SK-N-SH treated with all-trans-retinoic acid at 6 μM for 48 hours (cell line): ENCODE measurements at regions not wholly inside any gene's neighbourhood (a gene's known extent, or its start where the extent isn't known, plus 50 kb on each side); places are given as distances from the start of the nearest gene placed in this dataset.

ENCODE experiments used
- ATAC-seq: fragments of 200-7000 bp; cut with Tn5 transposase; 3 replicates; pipeline ENCODE4 v1.9.1; 2020; ENCODE audit warnings: mild to moderate bottlenecking, moderate library complexity
- ARNTL ChIP-seq: fragments of 450-650 bp; formaldehyde crosslinking; IDR thresholded peaks from 2 replicates; pipeline ENCODE4 v1.5.0; 2020; ENCODE audit warnings: low read depth, mild to moderate bottlenecking, moderate library complexity, borderline replicate concordance
- BACH2 ChIP-seq: fragments of 250-450 bp; sonication (Bioruptor Pico); IDR thresholded peaks from 2 replicates; pipeline ENCODE4 v1.9.0; 2021; ENCODE audit warnings: mild to moderate bottlenecking, borderline replicate concordance
- CREB5 ChIP-seq: fragments of 250-450 bp; sonication (Bioruptor Pico); IDR thresholded peaks from 2 replicates; pipeline ENCODE4 v1.5.1; 2020; ENCODE audit warnings: low read depth, mild to moderate bottlenecking, moderate library complexity
- CSDC2 ChIP-seq: fragments of 250-450 bp; sonication (Bioruptor Pico); IDR thresholded peaks from 2 replicates; pipeline ENCODE4 v1.5.0; 2020; ENCODE audit warnings: mild to moderate bottlenecking, moderate library complexity
- CSRNP3 ChIP-seq: fragments of 250-450 bp; sonication (Bioruptor Pico); IDR thresholded peaks from 2 replicates; pipeline ENCODE4 v1.5.1; 2021; ENCODE audit warnings: mild to moderate bottlenecking, moderate library complexity
- ESRRG ChIP-seq: fragments of 250-450 bp; sonication (Bioruptor Pico); IDR thresholded peaks from 2 replicates; pipeline ENCODE4 v1.6.1; 2021; ENCODE audit warnings: mild to moderate bottlenecking
- GLIS3 ChIP-seq: fragments of 250-450 bp; sonication (Bioruptor Pico); IDR thresholded peaks from 2 replicates; pipeline ENCODE4 v1.5.0; 2020; ENCODE audit warnings: mild to moderate bottlenecking, moderate library complexity
- ISL1 ChIP-seq: fragments of 250-450 bp; sonication (Bioruptor Pico); IDR thresholded peaks from 2 replicates; pipeline ENCODE4 v2.1.2; 2022; ENCODE audit warnings: mild to moderate bottlenecking, moderate library complexity
- OSR1 ChIP-seq: fragments of 250-450 bp; sonication (Bioruptor Pico); IDR thresholded peaks from 2 replicates; pipeline ENCODE4 v1.8.0; 2022; ENCODE audit warnings: moderate library complexity, mild to moderate bottlenecking, inconsistent platforms
- PATZ1 ChIP-seq: fragments of 250-450 bp; sonication (Bioruptor Pico); IDR thresholded peaks from 2 replicates; pipeline ENCODE4 v1.8.0; 2020; ENCODE audit warnings: mild to moderate bottlenecking, moderate library complexity, borderline replicate concordance
- PPARA ChIP-seq: fragments of 250-450 bp; sonication (Bioruptor Pico); IDR thresholded peaks from 2 replicates; pipeline ENCODE4 v1.5.0; 2020; ENCODE audit warnings: mild to moderate bottlenecking, borderline replicate concordance
- RARB ChIP-seq: fragments of 250-450 bp; sonication (Bioruptor Pico); IDR thresholded peaks from 2 replicates; pipeline ENCODE4 v1.8.0; 2021; ENCODE audit warnings: mild to moderate bottlenecking, moderate library complexity
- SNAI2 ChIP-seq: fragments of 250-450 bp; sonication (Bioruptor Pico); IDR thresholded peaks from 2 replicates; pipeline ENCODE4 v1.5.0; 2020; ENCODE audit warnings: mild to moderate bottlenecking, moderate library complexity
- TCF4 ChIP-seq: fragments of 250-450 bp; sonication (Bioruptor Pico); IDR thresholded peaks from 2 replicates; pipeline ENCODE4 v1.8.0; 2021; ENCODE audit warnings: mild to moderate bottlenecking, moderate library complexity, borderline replicate concordance
- TOX ChIP-seq: fragments of 250-450 bp; sonication (Bioruptor Pico); IDR thresholded peaks from 2 replicates; pipeline ENCODE4 v1.8.0; 2021; ENCODE audit warnings: mild to moderate bottlenecking, moderate library complexity, borderline replicate concordance
- TSHZ2 ChIP-seq: fragments of 250-450 bp; sonication (Bioruptor Pico); IDR thresholded peaks from 2 replicates; pipeline ENCODE4 v1.5.0; 2020; ENCODE audit warnings: mild to moderate bottlenecking, moderate library complexity
- ZFP3 ChIP-seq: fragments of 250-450 bp; sonication (Bioruptor Pico); IDR thresholded peaks from 2 replicates; pipeline ENCODE4 v1.5.0; 2020; ENCODE audit warnings: mild to moderate bottlenecking, moderate library complexity
- ZFP30 ChIP-seq: fragments of 450-650 bp; formaldehyde crosslinking; IDR thresholded peaks from 2 replicates; pipeline ENCODE4 v1.5.0; 2022; ENCODE audit warnings: mild to moderate bottlenecking, moderate library complexity
- ZNF565 ChIP-seq: fragments of 450-650 bp; formaldehyde crosslinking; conservative IDR thresholded peaks from 2 replicates; pipeline ENCODE4 v1.5.0; 2020; ENCODE audit warnings: low read depth, mild to moderate bottlenecking, moderate library complexity
- ZNF70 ChIP-seq: fragments of 450-650 bp; formaldehyde crosslinking; IDR thresholded peaks from 2 replicates; pipeline ENCODE4 v1.5.0; 2020; ENCODE audit warnings: mild to moderate bottlenecking, moderate library complexity
- ZNF8 ChIP-seq: fragments of 450-650 bp; formaldehyde crosslinking; IDR thresholded peaks from 2 replicates; pipeline ENCODE4 v1.5.0; 2020; ENCODE audit warnings: mild to moderate bottlenecking, moderate library complexity

DNA sequence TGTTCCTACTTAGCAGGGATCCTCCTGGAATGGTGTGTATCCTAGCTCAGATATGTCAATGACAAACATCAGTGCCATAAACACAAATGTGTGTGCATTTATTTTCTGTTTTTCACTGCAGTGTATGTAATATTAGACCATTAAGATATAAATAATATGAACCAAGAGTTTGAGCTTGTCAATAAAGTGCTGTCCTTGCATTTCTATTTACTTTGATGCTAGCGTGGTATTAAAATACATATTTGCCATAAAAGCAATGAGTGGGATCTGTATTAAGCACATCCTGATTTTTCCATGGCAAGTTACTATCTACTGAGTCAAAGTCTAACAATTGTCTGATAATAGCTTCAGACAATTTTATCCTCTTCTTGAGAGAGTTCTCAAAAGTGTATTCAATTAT, 157.6 kb downstream of the DIRAS2 start:
- no peak for ATAC-seq
- TF ChIP-seq ZNF8 (CRISPR knock-in tag) (no peak), ARNTL (CRISPR knock-in tag) (no peak), TOX (CRISPR knock-in tag) (no peak), TSHZ2 (CRISPR knock-in tag) (no peak), PPARA (CRISPR knock-in tag) (no peak), BACH2 (CRISPR knock-in tag) (no peak)
- TF ChIP-seq, all 23 proteins: peak for 0

GRCh38 chr9:90489066-90489465, 153.6 kb downstream of the DIRAS2 start:
- TF ChIP-seq ZNF565 (CRISPR knock-in tag): no peak
- TF ChIP-seq RARB (CRISPR knock-in tag): no peak
- TF ChIP-seq ZFP3 (CRISPR knock-in tag): no peak
- TF ChIP-seq CREB5: no peak
- no peak for TF ChIP-seq CSDC2
- ATAC-seq: no peak

DNA sequence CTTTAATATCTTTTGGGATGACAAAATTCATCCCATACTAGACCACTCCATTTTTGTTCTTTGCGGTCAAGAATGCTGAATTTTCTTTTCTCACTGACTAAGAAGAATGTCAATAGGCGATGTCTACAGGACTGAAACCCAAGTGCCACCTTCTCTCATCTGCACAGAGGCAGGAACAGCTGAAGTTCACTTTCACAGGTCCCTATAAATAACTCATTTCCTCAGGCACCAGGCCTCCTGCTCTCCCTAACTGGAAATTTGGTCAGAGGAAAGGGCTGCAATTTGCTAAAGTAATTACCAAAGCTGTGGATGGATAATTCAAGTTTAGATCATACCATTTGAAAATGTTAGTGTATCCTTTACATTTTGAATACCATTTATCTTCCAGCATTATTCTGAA, 142.9 kb downstream of the DIRAS2 start:
- ATAC-seq: no peak
- no peak for TF ChIP-seq PPARA (CRISPR knock-in tag)
- no peak for TF ChIP-seq RARB (CRISPR knock-in tag)
- no peak for TF ChIP-seq ZNF8 (CRISPR knock-in tag)
- no peak for TF ChIP-seq ZFP30
- no peak for TF ChIP-seq SNAI2
- TF ChIP-seq TOX (CRISPR knock-in tag): no peak
- TF ChIP-seq OSR1 (CRISPR knock-in tag): no peak

- no peak for TF ChIP-seq ZNF70 (CRISPR knock-in tag)
- no peak for TF ChIP-seq ZNF8 (CRISPR knock-in tag)
- no peak for TF ChIP-seq OSR1 (CRISPR knock-in tag)
- no peak for TF ChIP-seq RARB (CRISPR knock-in tag)
- TF ChIP-seq TCF4 (CRISPR knock-in tag): no peak
- ATAC-seq: no peak
Observed at GRCh38 chr9:90502134-90502533, 140.5 kb downstream of the DIRAS2 start.

GRCh38 chr9:90504486-90504885, 138.1 kb downstream of the DIRAS2 start:
- TF ChIP-seq GLIS3 (CRISPR knock-in tag) (no peak), PPARA (CRISPR knock-in tag) (no peak), CSRNP3 (CRISPR knock-in tag) (no peak), ZFP3 (CRISPR knock-in tag) (no peak), TOX (CRISPR knock-in tag) (no peak), CSDC2 (no peak), ZNF565 (CRISPR knock-in tag) (no peak), PATZ1 (no peak), SNAI2 (no peak), BACH2 (CRISPR knock-in tag) (no peak), ISL1 (CRISPR knock-in tag) (no peak), ESRRG (CRISPR knock-in tag) (no peak), RARB (CRISPR knock-in tag) (no peak), ZNF70 (CRISPR knock-in tag) (no peak), ARNTL (CRISPR knock-in tag) (no peak), OSR1 (CRISPR knock-in tag) (no peak), ZFP30 (no peak)
- no peak for ATAC-seq
